ENCODE measurements at regions not wholly inside any gene's neighbourhood (a gene's known extent, or its start where the extent isn't known, plus 50 kb on each side); places are given as distances from the start of the nearest gene placed in this dataset.

GRCh38 chr10:84084342-84084741 lies 55.0 kb upstream of the GHITM start:
- Histone ChIP-seq H3K36me3 (ENCODE audit: control insufficient read depth in 2 of 2, extremely low read depth in 1 of 2, insufficient read depth in 2 of 2, low read length in 2 of 2) (no peaks in the 10 kb centered on the region), H3K9me1 (replicated peaks; ENCODE audit: control insufficient read depth, extremely low read depth, insufficient read depth, low read length) (no peaks in the 10 kb centered on the region), H4K20me1 (replicated peaks; ENCODE audit: control insufficient read depth, extremely low read depth, insufficient read depth, low read length) (no peaks in the 10 kb centered on the region), H3K4me2 (ENCODE audit: insufficient read depth, low read length) (no peak overlapping the region), H3K4me1 (ENCODE audit: control insufficient read depth, extremely low read depth, insufficient read depth, low read length) (no peaks in the 10 kb centered on the region), H2AFZ (ENCODE audit: low read depth, low read length) (no peak overlapping the region), H3K27ac (ENCODE audit: insufficient read depth, low read depth, low read length) (no peak overlapping the region), H3K79me2 (ENCODE audit: control insufficient read depth, insufficient read depth, low read length) (no peaks in the 10 kb centered on the region), H3K9ac (replicated peaks; ENCODE audit: extremely low read depth, insufficient read depth, low read length) (no peak overlapping the region), H3K27me3 (ENCODE audit: control insufficient read depth in 2 of 2, insufficient read depth in 2 of 2, low read length in 2 of 2) (no peaks in the 10 kb centered on the region), H3K9me3 (replicated peaks; ENCODE audit: control insufficient read depth, insufficient read depth, low read length) (no peaks in the 10 kb centered on the region), H3K4me3 (replicated peaks in 1 of 3; ENCODE audit: insufficient read depth in 1 of 3, low read depth in 1 of 3, low read length in 3 of 3) (no peak overlapping the region)
- DNase-seq (ENCODE audit: low read depth, low spot score): no peak
- dilution Hi-C loops (cut with MboI; ENCODE audit: extremely low pct_ligation_motif_present, low sequenced_read_pairs): no loop called here
- POLR2A ChIA-PET: no interaction called here
- CTCF ChIA-PET: interaction anchor here (0.8 to 1.1 kb wide), 2 partner anchors 13 to 25 kb away, joined by 3 read pairs; no protein-coding TSS in a partner anchor
- BruUV-seq (replicated peaks): no TSS peak
- intact Hi-C loops (cut with micrococcal nuclease): no loop called here
- FAIRE-seq: no peak
- TF ChIP-seq CTCF (IDR thresholded peaks at IDR 0.05; ENCODE audit: extremely low read depth in 1 of 2, insufficient read depth in 1 of 2, low read depth in 1 of 2, low read length in 2 of 2) (no peak), EZH2 (IDR thresholded peaks at IDR 0.05; ENCODE audit: borderline replicate concordance, low read depth, low read length, severe bottlenecking) (no peak), POLR2AphosphoS5 (IDR thresholded peaks at IDR 0.05; ENCODE audit: insufficient read depth, low read depth, low read length) (no peak), FOS (IDR thresholded peaks at IDR 0.05; ENCODE audit: borderline replicate concordance, insufficient read depth, low read length) (no peak), MYC (IDR thresholded peaks at IDR 0.05; ENCODE audit: low read depth, low read length) (no peak)

- H2AFZ ChIP-seq (ENCODE audit: low read depth, low read length): no peak overlapping the region
- dilution Hi-C loops (cut with MboI; ENCODE audit: extremely low pct_ligation_motif_present, low sequenced_read_pairs) (no loop called here), intact Hi-C loops (cut with micrococcal nuclease) (no loop called here)
- H3K79me2 ChIP-seq (ENCODE audit: control insufficient read depth, insufficient read depth, low read length): no peaks in the 10 kb centered on the region
- H3K9me3 ChIP-seq (replicated peaks; ENCODE audit: control insufficient read depth, insufficient read depth, low read length): no peaks in the 10 kb centered on the region
- H3K27ac ChIP-seq (ENCODE audit: insufficient read depth, low read depth, low read length): no peak overlapping the region
- FAIRE-seq: no peak
- BruUV-seq (replicated peaks): no TSS peak
- H4K20me1 ChIP-seq (replicated peaks; ENCODE audit: control insufficient read depth, extremely low read depth, insufficient read depth, low read length): no peaks in the 10 kb centered on the region
- TF ChIP-seq, protein P1, sequence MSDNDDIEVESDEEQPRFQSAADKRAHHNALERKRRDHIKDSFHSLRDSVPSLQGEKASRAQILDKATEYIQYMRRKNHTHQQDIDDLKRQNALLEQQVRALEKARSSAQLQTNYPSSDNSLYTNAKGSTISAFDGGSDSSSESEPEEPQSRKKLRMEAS (IDR thresholded peaks at IDR 0.05; ENCODE audit: insufficient read depth, insufficient read length): no peak
- TF ChIP-seq CTCF (IDR thresholded peaks at IDR 0.05; ENCODE audit: extremely low read depth in 1 of 2, insufficient read depth in 1 of 2, low read depth in 1 of 2, low read length in 2 of 2) (no peak), GATA2 (IDR thresholded peaks at IDR 0.05; ENCODE audit: insufficient read depth, insufficient read length, low read depth, low read length) (no peak), JUN (IDR thresholded peaks at IDR 0.05; ENCODE audit: borderline replicate concordance, insufficient read depth, insufficient read length, low read depth) (no peak), FOS (IDR thresholded peaks at IDR 0.05; ENCODE audit: borderline replicate concordance, insufficient read depth, low read length) (no peak), EZH2 (IDR thresholded peaks at IDR 0.05; ENCODE audit: borderline replicate concordance, low read depth, low read length, severe bottlenecking) (no peak), MYC (IDR thresholded peaks at IDR 0.05; ENCODE audit: low read depth, low read length) (no peak), POLR2AphosphoS5 (IDR thresholded peaks at IDR 0.05; ENCODE audit: insufficient read depth, low read depth, low read length) (no peak), POLR2A (IDR thresholded peaks at IDR 0.05; ENCODE audit: low read depth, low read length) (no peak)
- CTCF ChIA-PET: no interaction called here
- H3K9ac ChIP-seq (replicated peaks; ENCODE audit: extremely low read depth, insufficient read depth, low read length): no peak overlapping the region
- no peaks in the 10 kb centered on the region for H3K9me1 ChIP-seq (replicated peaks; ENCODE audit: control insufficient read depth, extremely low read depth, insufficient read depth, low read length)
- H3K27me3 ChIP-seq (ENCODE audit: control insufficient read depth in 2 of 2, insufficient read depth in 2 of 2, low read length in 2 of 2): no peaks in the 10 kb centered on the region
- H3K4me1 ChIP-seq (ENCODE audit: control insufficient read depth, extremely low read depth, insufficient read depth, low read length): no peaks in the 10 kb centered on the region
- no peak overlapping the region for H3K4me2 ChIP-seq (ENCODE audit: insufficient read depth, low read length)
- no peak for DNase-seq (ENCODE audit: low read depth, low spot score)
- H3K36me3 ChIP-seq (ENCODE audit: control insufficient read depth in 2 of 2, extremely low read depth in 1 of 2, insufficient read depth in 2 of 2, low read length in 2 of 2): no peaks in the 10 kb centered on the region
- POLR2A ChIA-PET: no interaction called here
- no peak overlapping the region for H3K4me3 ChIP-seq (replicated peaks in 1 of 3; ENCODE audit: insufficient read depth in 1 of 3, low read depth in 1 of 3, low read length in 3 of 3)
Observed at GRCh38 chr10:84087202-84087601, 52.1 kb upstream of the GHITM start.

Measured in endothelial cell of umbilical vein (primary cell).